Duodenal mucosa (tissue), 2 donors: ENCODE measurements at regions not wholly inside any gene's neighbourhood (a gene's known extent, or its start where the extent isn't known, plus 50 kb on each side); places are given as distances from the start of the nearest gene placed in this dataset.

Experiments
- H3K27ac ChIP-seq: one replicate; pipeline ENCODE4 v1.7.0; 2013; ENCODE audit warnings: low read depth, low read length
- H3K27me3 ChIP-seq, 2 donors: one replicate each; pipeline ENCODE4 v1.7.0; 2013; ENCODE audit warnings: low read length in 2 of 2, control low read depth in 1 of 2; ENCODE audit not compliant: insufficient read depth in 2 of 2, control insufficient read depth in 1 of 2
- H3K36me3 ChIP-seq, 2 donors: one replicate each; pipeline ENCODE4 v1.7.0; 2013; ENCODE audit warnings: low read length in 2 of 2, control low read depth in 1 of 2; ENCODE audit not compliant: insufficient read depth in 2 of 2, control insufficient read depth in 1 of 2
- H3K4me1 ChIP-seq, 2 donors: one replicate each; pipeline ENCODE4 v1.7.0; 2013; ENCODE audit warnings: low read length in 2 of 2, control low read depth in 1 of 2; ENCODE audit not compliant: insufficient read depth in 2 of 2, control insufficient read depth in 1 of 2
- H3K4me3 ChIP-seq, 2 donors: one replicate each; pipeline ENCODE4 v1.7.0; 2013; ENCODE audit warnings: low read length in 2 of 2, low read depth in 1 of 2
- H3K9ac ChIP-seq, 2 donors: one replicate each; pipeline ENCODE4 v1.7.0; 2013; ENCODE audit warnings: low read length in 2 of 2, low read depth in 1 of 2
- H3K9me3 ChIP-seq, 2 donors: one replicate each; pipeline ENCODE4 v1.7.0; 2013; ENCODE audit warnings: low read length in 2 of 2, control low read depth in 1 of 2; ENCODE audit not compliant: control insufficient read depth in 1 of 2

GRCh38 chr11:23221366-23221765 is 361.1 kb upstream of the CCDC179 start:
- H3K9ac ChIP-seq: no peak overlapping the region
- no peaks in the 10 kb centered on the region for H3K9me3 ChIP-seq
- H3K4me1 ChIP-seq: no peaks in the 10 kb centered on the region
- no peaks in the 10 kb centered on the region for H3K36me3 ChIP-seq
- H3K27ac ChIP-seq: no peak overlapping the region
- no peaks in the 10 kb centered on the region for H3K27me3 ChIP-seq
- H3K4me3 ChIP-seq: no peak overlapping the region

- H3K9ac ChIP-seq: no peak overlapping the region
- no peaks in the 10 kb centered on the region for H3K4me1 ChIP-seq
- no peaks in the 10 kb centered on the region for H3K27me3 ChIP-seq
- no peak overlapping the region for H3K4me3 ChIP-seq
- H3K27ac ChIP-seq: no peak overlapping the region
- H3K36me3 ChIP-seq: no peaks in the 10 kb centered on the region
- no peaks in the 10 kb centered on the region for H3K9me3 ChIP-seq
Measured at GRCh38 chr11:23226331-23227077, 366.2 kb upstream of the CCDC179 start.

GRCh38 chr11:23227078-23227445 is 366.8 kb upstream of the CCDC179 start:
- no peak overlapping the region for H3K9ac ChIP-seq
- H3K4me1 ChIP-seq: no peaks in the 10 kb centered on the region
- no peak overlapping the region for H3K27ac ChIP-seq
- H3K9me3 ChIP-seq: no peaks in the 10 kb centered on the region
- H3K36me3 ChIP-seq: no peaks in the 10 kb centered on the region
- H3K4me3 ChIP-seq: no peak overlapping the region
- H3K27me3 ChIP-seq: no peaks in the 10 kb centered on the region

GRCh38 chr11:23232652-23233051 is 372.4 kb upstream of the CCDC179 start:
- no peaks in the 10 kb centered on the region for H3K4me1 ChIP-seq
- H3K36me3 ChIP-seq: no peaks in the 10 kb centered on the region
- H3K9me3 ChIP-seq: no peaks in the 10 kb centered on the region
- H3K9ac ChIP-seq: no peak overlapping the region
- H3K27ac ChIP-seq: no peak overlapping the region
- H3K4me3 ChIP-seq: no peak overlapping the region
- no peaks in the 10 kb centered on the region for H3K27me3 ChIP-seq

- no peaks in the 10 kb centered on the region for H3K36me3 ChIP-seq
- no peaks in the 10 kb centered on the region for H3K4me1 ChIP-seq
- H3K9me3 ChIP-seq: no peaks in the 10 kb centered on the region
- H3K27me3 ChIP-seq: no peaks in the 10 kb centered on the region
- no peak overlapping the region for H3K9ac ChIP-seq
- H3K4me3 ChIP-seq: no peak overlapping the region
- H3K27ac ChIP-seq: no peak overlapping the region
Measured at GRCh38 chr11:23233075-23233474, 372.8 kb upstream of the CCDC179 start.

- H3K4me1 ChIP-seq: no peaks in the 10 kb centered on the region
- H3K36me3 ChIP-seq: no peaks in the 10 kb centered on the region
- H3K27ac ChIP-seq: no peak overlapping the region
- H3K9me3 ChIP-seq: no peaks in the 10 kb centered on the region
- H3K4me3 ChIP-seq: no peak overlapping the region
- no peaks in the 10 kb centered on the region for H3K27me3 ChIP-seq
- H3K9ac ChIP-seq: no peak overlapping the region
Measured at GRCh38 chr11:23236826-23237555, 376.7 kb upstream of the CCDC179 start.

- Histone ChIP-seq H3K4me1 (no peaks in the 10 kb centered on the region), H3K27ac (no peak overlapping the region), H3K9ac (no peak overlapping the region), H3K27me3 (no peaks in the 10 kb centered on the region), H3K4me3 (no peak overlapping the region), H3K9me3 (no peaks in the 10 kb centered on the region), H3K36me3 (no peaks in the 10 kb centered on the region)
Measured at GRCh38 chr11:23252426-23252825, 392.2 kb upstream of the CCDC179 start.

GRCh38 chr11:23257088-23257487 is 396.8 kb upstream of the CCDC179 start:
- H3K27ac ChIP-seq: no peak overlapping the region
- H3K4me3 ChIP-seq: no peak overlapping the region
- H3K4me1 ChIP-seq: no peaks in the 10 kb centered on the region
- no peaks in the 10 kb centered on the region for H3K36me3 ChIP-seq
- H3K27me3 ChIP-seq: no peaks in the 10 kb centered on the region
- H3K9me3 ChIP-seq: no peaks in the 10 kb centered on the region
- H3K9ac ChIP-seq: no peak overlapping the region

- Histone ChIP-seq H3K27ac (no peak overlapping the region), H3K9me3 (no peaks in the 10 kb centered on the region), H3K4me3 (no peak overlapping the region), H3K9ac (no peak overlapping the region), H3K27me3 (no peaks in the 10 kb centered on the region), H3K4me1 (no peaks in the 10 kb centered on the region), H3K36me3 (no peaks in the 10 kb centered on the region)
Measured at GRCh38 chr11:23257556-23257955, 397.3 kb upstream of the CCDC179 start.

GRCh38 chr11:23263466-23263865 is 403.2 kb upstream of the CCDC179 start:
- H3K9ac ChIP-seq: no peak overlapping the region
- no peaks in the 10 kb centered on the region for H3K27me3 ChIP-seq
- no peaks in the 10 kb centered on the region for H3K4me1 ChIP-seq
- no peak overlapping the region for H3K27ac ChIP-seq
- H3K9me3 ChIP-seq: no peaks in the 10 kb centered on the region
- no peak overlapping the region for H3K4me3 ChIP-seq
- H3K36me3 ChIP-seq: no peaks in the 10 kb centered on the region
